ENCODE measurements at regions not wholly inside any gene's neighbourhood (a gene's known extent, or its start where the extent isn't known, plus 50 kb on each side); places are given as distances from the start of the nearest gene placed in this dataset.

DNA sequence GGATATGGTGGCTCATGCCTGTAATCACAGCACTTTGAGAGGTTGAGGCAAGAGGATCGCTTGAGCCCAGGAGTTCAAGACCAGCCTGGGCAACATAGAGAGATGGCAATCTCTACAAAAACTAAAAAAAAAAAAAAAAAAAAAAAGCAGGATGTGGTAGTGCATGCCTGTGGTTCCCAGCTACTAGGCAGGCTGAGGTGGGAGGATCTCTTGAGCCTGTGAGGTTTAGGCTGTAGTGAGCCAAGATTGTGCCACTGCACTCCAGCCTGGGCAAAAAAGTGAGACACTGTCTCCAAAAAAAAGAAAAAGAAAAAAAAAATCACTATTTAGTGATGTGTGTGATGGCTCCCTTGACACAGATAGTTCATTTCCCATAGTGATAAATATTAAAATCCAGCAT lies 365.0 kb upstream of the NBEA start:
- TF ChIP-seq GATA1 (IDR thresholded peaks at IDR 0.05; ENCODE audit: low read depth, low read length) (no peak), POLR2A (IDR thresholded peaks at IDR 0.05; ENCODE audit: low read length) (no peak)

All from erythroblast (primary cell).